Dendritic cell treated with granulocyte-macrophage colony-stimulating factor and Interleukin-4, amounts not matched to agents 40 ng/mL and 50 ng/mL, for 4 days (primary cell): ENCODE measurements at regions not wholly inside any gene's neighbourhood (a gene's known extent, or its start where the extent isn't known, plus 50 kb on each side); places are given as distances from the start of the nearest gene placed in this dataset.
"Not testable (repeated sequence)": the region's sequence is repeated elsewhere in the genome, so short reads cannot be mapped to it uniquely, and the experiment has no call there.

Experiments used
- H3K27ac Mint-ChIP-seq: one replicate; pipeline ENCODE4 v1.8.0; 2022; ENCODE audit warnings: mild to moderate bottlenecking, mixed read lengths
- H3K27me3 Mint-ChIP-seq: one replicate; pipeline ENCODE4 v1.8.0; 2022; ENCODE audit warnings: mild to moderate bottlenecking, mixed read lengths
- H3K36me3 Mint-ChIP-seq: one replicate; pipeline ENCODE4 v1.8.0; 2022; ENCODE audit warnings: low read depth, mixed read lengths
- H3K4me1 Mint-ChIP-seq: one replicate; pipeline ENCODE4 v1.8.0; 2022; ENCODE audit warnings: low read depth, mixed read lengths
- H3K4me3 Mint-ChIP-seq: one replicate; pipeline ENCODE4 v1.8.0; 2022; ENCODE audit warnings: mild to moderate bottlenecking, moderate library complexity, mixed read lengths
- H3K9me3 Mint-ChIP-seq: one replicate; pipeline ENCODE4 v1.8.0; 2022; ENCODE audit warnings: mixed read lengths
- intact Hi-C: fragments of 100-400 bp; cut with micrococcal nuclease; formaldehyde crosslinking; loops from one replicate; pipeline ENCODE4 v1.15.0; 2022

DNA sequence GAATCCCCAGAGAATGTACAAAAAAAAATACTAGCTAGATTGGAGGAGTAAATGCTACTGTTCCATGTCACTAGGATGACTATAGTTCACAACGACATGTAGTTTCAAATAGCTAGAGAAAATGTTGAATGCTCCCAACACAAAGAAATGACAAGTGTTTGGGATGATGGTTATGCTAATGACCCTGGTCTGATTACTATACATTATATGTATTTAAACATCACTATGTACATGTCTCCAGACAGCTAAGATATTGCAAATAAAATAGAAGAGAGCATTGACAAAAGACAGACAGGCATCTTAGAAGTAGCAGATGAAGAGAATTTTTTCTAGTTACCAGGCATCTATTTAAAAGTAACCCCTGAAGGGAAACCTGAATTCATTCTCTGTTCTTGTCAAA, 281.6 kb upstream of the SLC16A7 start:
- H3K4me1 Mint-ChIP-seq, result no peaks in the 10 kb centered on the region
- no peaks in the 10 kb centered on the region for H3K36me3 Mint-ChIP-seq
- peaks cover 46% of the 10 kb centered on the region for H3K9me3 Mint-ChIP-seq
- no peak overlapping the region for H3K4me3 Mint-ChIP-seq
- intact Hi-C loops, result no loop called here
- no peak overlapping the region for H3K27ac Mint-ChIP-seq
- no peaks in the 10 kb centered on the region for H3K27me3 Mint-ChIP-seq

DNA sequence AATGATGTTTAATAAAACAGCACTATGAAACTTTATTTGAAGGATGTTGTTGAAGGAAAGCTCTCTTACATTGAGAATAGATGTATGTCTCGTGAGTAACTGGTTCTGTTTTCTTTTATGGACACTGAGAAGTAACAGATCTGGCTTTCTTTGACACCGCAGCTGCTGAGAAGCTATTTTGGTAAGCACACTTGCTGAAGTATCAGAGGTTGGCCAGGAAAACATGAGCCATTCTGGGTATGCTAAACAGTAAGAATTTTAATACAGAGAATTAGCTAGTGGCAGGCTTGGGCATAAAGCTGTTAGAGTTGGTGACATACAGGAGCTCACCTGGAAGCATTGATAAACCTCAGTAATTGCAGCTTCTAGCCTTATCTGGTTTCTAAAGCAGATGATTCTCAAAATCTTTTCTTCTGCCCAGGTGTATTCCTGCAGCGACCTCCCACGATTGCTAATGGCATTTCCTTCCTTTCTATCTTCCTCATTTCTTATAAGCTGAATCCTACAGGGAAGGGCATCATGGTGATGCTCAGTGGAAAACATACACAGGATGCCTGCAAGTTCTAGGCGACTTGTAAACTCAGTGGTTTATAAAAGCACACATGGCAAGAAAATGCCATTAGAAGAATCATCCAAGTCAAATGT, 291.6 kb upstream of the SLC16A7 start:
- peaks cover 18% of the 10 kb centered on the region for H3K9me3 Mint-ChIP-seq
- no peak overlapping the region for H3K27ac Mint-ChIP-seq
- no peak overlapping the region for H3K4me3 Mint-ChIP-seq
- no peaks in the 10 kb centered on the region for H3K27me3 Mint-ChIP-seq
- H3K4me1 Mint-ChIP-seq, result no peaks in the 10 kb centered on the region
- no peaks in the 10 kb centered on the region for H3K36me3 Mint-ChIP-seq
- intact Hi-C loops, result no loop called here

DNA sequence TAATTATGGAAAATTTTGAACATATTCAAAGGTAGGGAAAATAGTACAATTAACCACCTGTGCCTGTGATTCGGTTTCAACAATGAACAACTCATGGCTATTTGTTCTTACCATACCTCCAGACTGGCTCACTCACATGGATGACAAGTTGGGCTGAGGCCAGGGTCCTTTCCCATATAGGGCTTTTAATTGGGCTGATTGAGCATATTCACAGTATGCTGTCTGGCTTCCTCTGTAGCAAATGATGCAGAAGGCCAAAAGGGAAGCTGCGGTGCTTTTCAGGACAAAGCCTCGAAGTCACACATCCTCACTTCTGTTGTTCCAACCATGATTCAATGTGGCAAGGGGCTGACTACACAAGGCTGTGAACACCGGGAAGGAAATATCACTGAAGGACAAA, 297.5 kb upstream of the SLC16A7 start:
- H3K4me1 Mint-ChIP-seq, result no peaks in the 10 kb centered on the region
- intact Hi-C loops, result no loop called here
- H3K27ac Mint-ChIP-seq, result no peak overlapping the region
- H3K4me3 Mint-ChIP-seq, result no peak overlapping the region
- H3K36me3 Mint-ChIP-seq, result no peaks in the 10 kb centered on the region
- H3K27me3 Mint-ChIP-seq, result no peaks in the 10 kb centered on the region
- H3K9me3 Mint-ChIP-seq, result peaks cover 35% of the 10 kb centered on the region

DNA sequence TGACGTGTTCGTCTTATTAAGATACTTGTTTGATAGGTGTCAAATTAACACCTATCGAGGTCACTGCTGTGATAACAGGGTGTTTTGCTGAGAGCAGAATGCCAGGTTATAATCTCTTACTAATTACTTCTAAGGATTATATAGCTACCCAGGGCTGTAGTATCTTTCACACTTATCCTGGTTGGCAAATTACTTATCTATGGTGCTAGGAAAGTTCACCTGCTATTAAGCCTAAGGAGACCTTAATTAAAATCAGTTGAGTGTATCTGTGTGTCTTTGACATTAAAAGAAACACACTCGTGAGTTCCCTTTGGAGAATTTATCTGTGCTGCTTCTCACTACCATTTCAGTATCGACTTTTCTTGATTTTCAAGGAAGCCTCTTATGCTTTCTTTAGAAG, 301.6 kb upstream of the SLC16A7 start:
- intact Hi-C loops, result no loop called here
- Mint-ChIP-seq H3K4me1 (no peaks in the 10 kb centered on the region), H3K4me3 (no peak overlapping the region), H3K27ac (no peak overlapping the region), H3K9me3 (peaks cover 16% of the 10 kb centered on the region), H3K36me3 (no peaks in the 10 kb centered on the region), H3K27me3 (no peaks in the 10 kb centered on the region)

DNA sequence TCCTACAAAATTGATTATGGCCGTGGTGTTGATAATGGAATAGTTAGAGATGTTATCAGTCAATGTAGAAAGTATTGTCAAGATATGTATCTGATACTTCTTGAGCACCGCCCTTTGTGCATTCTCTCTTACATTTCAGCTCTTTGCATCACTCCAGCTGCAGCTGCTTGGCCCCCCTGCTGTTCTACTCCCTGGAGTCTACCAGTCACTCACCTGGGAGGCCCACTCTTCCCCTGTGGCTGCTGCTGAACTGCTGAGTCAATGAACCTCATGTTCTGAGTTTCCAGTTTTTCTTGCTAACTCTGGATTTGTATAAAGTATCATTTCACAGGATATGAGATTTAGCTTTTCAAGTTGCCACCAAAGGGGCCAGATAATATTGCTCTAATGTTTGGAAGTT, 312.8 kb upstream of the SLC16A7 start:
- Mint-ChIP-seq H3K27me3 (no peaks in the 10 kb centered on the region), H3K4me1 (no peaks in the 10 kb centered on the region)

DNA sequence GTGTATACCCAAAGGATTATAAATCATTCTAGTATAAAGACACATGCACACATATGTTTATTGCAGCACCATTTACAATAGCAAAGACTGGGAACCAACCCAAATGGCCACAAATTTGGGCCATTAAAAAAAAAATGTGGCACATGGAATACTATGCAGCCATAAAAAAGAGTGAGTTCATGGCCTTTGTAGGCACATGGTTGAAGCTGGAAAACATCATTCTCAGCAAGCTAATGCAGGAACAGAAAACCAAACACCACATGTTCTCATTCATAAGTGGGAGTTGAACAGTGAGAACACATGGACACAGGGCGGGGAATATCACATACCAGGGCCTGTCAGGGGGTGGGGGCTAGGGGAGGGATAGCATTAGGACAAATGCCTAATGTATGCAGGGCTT, 322.3 kb upstream of the SLC16A7 start:
- intact Hi-C loops, H3K36me3 Mint-ChIP-seq, H3K4me1 Mint-ChIP-seq, H3K4me3 Mint-ChIP-seq, H3K27ac Mint-ChIP-seq, H3K27me3 Mint-ChIP-seq: not testable (repeated sequence)
- H3K9me3 Mint-ChIP-seq, result peaks cover 37% of the 10 kb centered on the region

More for the DNA sequence above, 312.8 kb upstream of the SLC16A7 start:
- Mint-ChIP-seq H3K36me3 (no peaks in the 10 kb centered on the region), H3K9me3 (no peaks in the 10 kb centered on the region), H3K27ac (no peak overlapping the region), H3K4me3 (no peak overlapping the region)
- intact Hi-C loops, result no loop called here

DNA sequence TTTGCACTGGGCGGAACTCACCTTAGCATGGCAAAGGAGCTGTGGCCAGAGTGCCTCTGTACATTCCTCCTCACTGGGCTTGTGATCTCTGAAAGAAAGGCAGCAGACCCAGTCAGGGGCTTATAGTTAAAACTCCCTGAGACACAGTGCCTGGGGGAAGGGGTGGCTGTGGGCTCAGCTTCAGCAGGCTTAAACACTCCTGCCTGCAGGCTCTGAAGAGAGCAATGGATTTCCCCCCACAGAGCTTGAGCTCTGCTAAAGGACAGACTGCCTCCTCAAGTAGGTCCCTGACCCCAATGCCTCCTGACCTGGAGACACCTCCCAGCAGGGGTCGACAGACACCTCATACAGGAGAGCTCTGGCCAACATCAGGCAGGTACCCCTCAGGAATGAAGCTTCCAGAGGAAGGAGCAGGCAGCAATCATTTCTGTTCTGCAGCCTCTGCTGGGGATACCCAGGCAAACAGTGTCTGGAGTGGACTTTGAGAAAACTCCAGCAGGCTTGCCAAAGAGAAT, 327.5 kb upstream of the SLC16A7 start:
- intact Hi-C loops, result no loop called here
- no peaks in the 10 kb centered on the region for H3K36me3 Mint-ChIP-seq
- H3K9me3 Mint-ChIP-seq, result peaks cover 53% of the 10 kb centered on the region
- no peak overlapping the region for H3K4me3 Mint-ChIP-seq
- no peaks in the 10 kb centered on the region for H3K4me1 Mint-ChIP-seq
- H3K27me3 Mint-ChIP-seq, result no peaks in the 10 kb centered on the region
- no peak overlapping the region for H3K27ac Mint-ChIP-seq

DNA sequence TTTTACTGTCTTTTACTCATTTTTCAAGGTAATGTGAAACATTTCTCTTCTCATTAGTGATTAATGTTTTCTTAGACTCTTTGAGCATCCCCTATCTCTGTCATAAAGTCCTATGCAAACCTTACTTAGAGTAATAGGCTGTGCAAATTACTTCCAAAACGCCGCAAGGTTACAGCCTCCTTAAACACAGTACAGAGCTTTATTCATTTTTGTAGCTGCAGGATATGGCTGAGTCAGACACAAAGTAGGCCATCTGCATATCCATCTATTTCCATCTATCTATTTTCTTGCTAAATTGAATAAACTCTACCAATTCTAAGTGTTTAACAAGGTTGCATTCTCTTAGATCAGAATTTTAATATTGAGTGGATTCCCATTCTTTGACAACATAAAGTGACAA, 335.6 kb upstream of the SLC16A7 start:
- intact Hi-C loops, result no loop called here
- no peaks in the 10 kb centered on the region for H3K4me1 Mint-ChIP-seq
- no peaks in the 10 kb centered on the region for H3K36me3 Mint-ChIP-seq
- H3K27me3 Mint-ChIP-seq, result no peaks in the 10 kb centered on the region
- no peak overlapping the region for H3K27ac Mint-ChIP-seq
- no peak overlapping the region for H3K4me3 Mint-ChIP-seq
- H3K9me3 Mint-ChIP-seq, result peaks cover 34% of the 10 kb centered on the region

DNA sequence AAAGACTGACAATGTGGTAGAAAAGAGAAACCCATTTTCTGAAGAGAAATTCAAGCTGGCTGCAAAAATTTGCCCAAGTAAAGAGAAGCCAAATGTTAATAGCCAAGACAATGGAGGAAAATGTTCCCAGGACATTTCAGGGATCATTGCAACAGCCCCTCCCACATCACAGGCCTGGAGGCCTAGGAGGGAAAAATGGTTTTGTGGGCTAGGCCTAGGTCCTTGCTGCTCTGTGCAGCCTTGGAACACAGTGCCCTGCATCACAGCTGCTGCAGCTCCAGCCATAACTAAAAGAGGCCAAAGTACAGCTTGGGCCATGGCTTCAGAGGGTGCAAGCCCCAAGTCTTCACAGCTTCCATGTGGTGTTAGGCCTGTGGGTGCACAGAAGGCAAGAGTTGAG, 332.4 kb upstream of the LRIG3 start:
- no peaks in the 10 kb centered on the region for H3K36me3 Mint-ChIP-seq
- H3K4me3 Mint-ChIP-seq, result no peak overlapping the region
- H3K4me1 Mint-ChIP-seq, result no peaks in the 10 kb centered on the region
- H3K27ac Mint-ChIP-seq, result no peak overlapping the region
- H3K9me3 Mint-ChIP-seq, result peaks cover 41% of the 10 kb centered on the region
- no peaks in the 10 kb centered on the region for H3K27me3 Mint-ChIP-seq
- intact Hi-C loops, result no loop called here

DNA sequence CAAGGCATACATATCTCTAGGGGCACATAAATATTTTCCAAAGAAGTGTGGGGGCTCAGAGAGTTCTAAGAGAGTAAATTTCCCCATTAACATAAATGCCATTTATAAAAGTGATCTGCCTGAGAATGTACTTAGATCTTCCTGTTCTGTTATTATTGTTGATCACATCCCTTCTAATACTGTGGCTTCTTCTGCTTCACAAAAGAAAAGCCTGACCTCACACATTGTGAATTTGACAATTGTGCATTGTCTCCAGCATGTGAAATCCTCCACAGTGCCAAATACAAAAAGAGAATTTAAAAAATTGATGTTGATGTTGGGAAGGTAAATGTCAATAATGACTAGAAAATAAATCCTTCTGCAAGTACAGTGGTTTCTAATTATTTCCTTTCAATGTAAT, 330.5 kb upstream of the LRIG3 start:
- no peak overlapping the region for H3K27ac Mint-ChIP-seq
- peaks cover 43% of the 10 kb centered on the region for H3K9me3 Mint-ChIP-seq
- H3K4me1 Mint-ChIP-seq, result no peaks in the 10 kb centered on the region
- intact Hi-C loops, result no loop called here
- H3K36me3 Mint-ChIP-seq, result no peaks in the 10 kb centered on the region
- H3K4me3 Mint-ChIP-seq, result no peak overlapping the region
- H3K27me3 Mint-ChIP-seq, result no peaks in the 10 kb centered on the region

DNA sequence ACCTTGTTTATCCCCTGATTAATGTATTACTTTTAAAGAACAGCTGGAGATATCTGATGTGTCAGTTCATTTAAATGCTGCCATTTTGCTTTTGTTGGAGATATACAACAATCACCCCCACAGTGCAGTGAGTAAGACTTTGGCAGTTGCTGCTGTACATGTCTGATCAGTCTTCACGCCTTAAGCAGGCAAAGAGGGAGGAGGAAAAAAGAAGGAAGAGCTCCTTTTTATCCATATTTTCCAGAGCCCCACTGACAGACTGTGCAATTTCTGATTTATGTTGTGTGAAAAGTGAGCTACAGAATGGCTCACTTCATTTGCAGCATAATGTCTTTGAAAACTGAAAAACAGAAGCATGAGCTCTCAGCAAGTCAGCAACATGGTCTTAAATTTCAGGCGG, 319.7 kb upstream of the LRIG3 start:
- Mint-ChIP-seq H3K4me1 (no peaks in the 10 kb centered on the region), H3K4me3 (no peak overlapping the region), H3K9me3 (peaks cover 12% of the 10 kb centered on the region), H3K36me3 (no peaks in the 10 kb centered on the region), H3K27ac (no peak overlapping the region), H3K27me3 (no peaks in the 10 kb centered on the region)
- intact Hi-C loops, result no loop called here

DNA sequence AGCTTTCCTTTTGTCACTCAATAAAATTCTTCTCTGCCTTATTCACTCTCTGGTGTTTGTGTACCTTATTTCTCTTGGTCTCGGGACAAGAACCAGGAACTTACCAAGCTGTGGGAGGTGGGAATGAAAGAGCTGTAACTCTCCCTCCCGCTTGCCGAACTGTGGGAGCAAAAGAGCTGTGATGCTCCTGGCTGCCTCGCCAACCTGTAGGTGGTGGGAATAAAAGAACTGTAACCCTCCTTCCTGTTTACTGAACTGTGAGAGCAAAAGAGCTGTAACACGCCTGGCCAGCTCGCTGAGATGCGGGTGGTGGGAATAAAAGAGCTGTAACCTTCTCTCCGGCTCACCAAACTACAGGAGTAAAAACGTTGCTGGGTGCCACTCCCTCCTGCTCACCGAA, 314.1 kb upstream of the LRIG3 start:
- Mint-ChIP-seq H3K36me3 (no peaks in the 10 kb centered on the region), H3K27ac (no peak overlapping the region), H3K4me1 (no peaks in the 10 kb centered on the region), H3K4me3 (no peak overlapping the region), H3K27me3 (no peaks in the 10 kb centered on the region), H3K9me3 (peaks cover 21% of the 10 kb centered on the region)
- intact Hi-C loops, result no loop called here

DNA sequence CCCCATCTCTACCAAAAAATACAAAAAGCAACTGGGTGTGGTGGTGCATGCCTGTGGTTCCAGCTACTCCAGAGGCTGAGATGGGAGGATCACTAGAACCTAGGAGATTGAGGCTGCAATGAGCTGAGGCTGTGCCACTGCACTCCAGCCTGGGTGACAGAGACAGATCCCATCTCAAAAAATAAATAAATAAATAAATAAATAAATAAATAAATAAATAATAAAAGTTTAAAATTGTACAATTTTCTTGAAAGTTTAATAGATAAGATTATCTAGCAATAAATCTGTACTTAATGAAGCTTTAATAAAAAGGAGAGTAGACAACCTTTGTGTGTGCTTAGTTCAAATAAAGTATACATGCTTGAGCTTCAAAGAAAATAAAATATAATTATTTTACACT, 310.0 kb upstream of the LRIG3 start:
- intact Hi-C loops, result no loop called here
- no peak overlapping the region for H3K4me3 Mint-ChIP-seq
- no peaks in the 10 kb centered on the region for H3K4me1 Mint-ChIP-seq
- H3K27ac Mint-ChIP-seq, result no peak overlapping the region
- peaks cover 50% of the 10 kb centered on the region for H3K9me3 Mint-ChIP-seq
- H3K27me3 Mint-ChIP-seq, result no peaks in the 10 kb centered on the region
- H3K36me3 Mint-ChIP-seq, result no peaks in the 10 kb centered on the region

DNA sequence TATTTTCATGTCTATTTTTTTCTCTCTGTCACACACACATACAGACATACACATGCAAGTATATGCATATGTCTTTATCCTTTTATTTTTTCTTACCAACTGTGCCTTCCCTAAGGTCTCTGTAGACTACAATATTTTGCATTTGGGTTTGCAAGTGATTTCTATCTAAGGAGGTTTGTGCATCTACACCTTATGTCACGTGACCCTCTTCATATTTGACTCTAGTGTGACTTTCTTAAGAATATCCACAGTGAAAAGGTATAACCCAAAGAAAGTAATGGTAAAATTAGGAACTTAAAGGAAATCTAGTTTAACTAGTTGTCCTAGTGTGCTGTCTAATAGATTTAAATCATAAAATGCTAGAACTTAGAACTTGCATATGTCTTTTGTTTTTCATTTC, 298.8 kb upstream of the LRIG3 start:
- H3K27me3 Mint-ChIP-seq, result no peaks in the 10 kb centered on the region
- no peak overlapping the region for H3K27ac Mint-ChIP-seq
- H3K36me3 Mint-ChIP-seq, result no peaks in the 10 kb centered on the region
- no peaks in the 10 kb centered on the region for H3K4me1 Mint-ChIP-seq
- no peaks in the 10 kb centered on the region for H3K9me3 Mint-ChIP-seq
- no peak overlapping the region for H3K4me3 Mint-ChIP-seq
- intact Hi-C loops, result no loop called here

DNA sequence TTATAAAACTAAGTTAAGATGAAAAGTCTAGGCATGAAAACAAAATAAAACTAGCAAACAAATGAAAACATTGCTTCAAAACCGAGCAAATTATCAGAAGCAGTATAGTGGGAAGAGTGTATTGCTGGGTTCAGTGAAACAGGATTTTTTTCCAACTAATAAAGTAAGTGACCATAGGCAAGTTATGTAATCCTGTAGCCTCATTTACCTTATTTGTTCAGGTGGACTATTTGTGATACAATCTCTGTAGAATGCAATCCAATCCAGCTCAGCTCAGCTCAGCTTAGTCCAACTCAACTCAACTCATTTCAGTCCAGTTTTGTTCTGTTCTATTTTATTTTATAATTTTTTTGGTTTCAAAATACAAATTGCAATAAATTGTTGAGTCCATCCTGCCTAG, 276.7 kb upstream of the LRIG3 start:
- peaks cover 23% of the 10 kb centered on the region for H3K9me3 Mint-ChIP-seq
- no peak overlapping the region for H3K4me3 Mint-ChIP-seq
- H3K27ac Mint-ChIP-seq, result no peak overlapping the region
- H3K4me1 Mint-ChIP-seq, result no peaks in the 10 kb centered on the region
- intact Hi-C loops, result no loop called here
- no peaks in the 10 kb centered on the region for H3K36me3 Mint-ChIP-seq
- no peaks in the 10 kb centered on the region for H3K27me3 Mint-ChIP-seq
